NT2/D1 (cell line): ENCODE measurements at regions not wholly inside any gene's neighbourhood (a gene's known extent, or its start where the extent isn't known, plus 50 kb on each side); places are given as distances from the start of the nearest gene placed in this dataset.

Experiments
- SUZ12 ChIP-seq: IDR thresholded peaks from 2 replicates; pipeline ENCODE4 v1.6.1; 2011; ENCODE audit not compliant: insufficient read length, insufficient read depth; ENCODE audit errors: extremely low read depth
- YY1 ChIP-seq: IDR thresholded peaks from 2 replicates; pipeline ENCODE4 v1.6.1; 2011; ENCODE audit not compliant: insufficient read length, insufficient read depth
- ZNF274 ChIP-seq: IDR thresholded peaks from 2 replicates; pipeline ENCODE4 v1.6.1; 2011; ENCODE audit warnings: mild to moderate bottlenecking, low read depth, low read length

- TF ChIP-seq ZNF274 (no peak), YY1 (no peak), SUZ12 (no peak)
Observed at GRCh38 chr18:24536326-24536725, 75.9 kb downstream of the HRH4 start.
